Raji (cell line): ENCODE measurements at regions not wholly inside any gene's neighbourhood (a gene's known extent, or its start where the extent isn't known, plus 50 kb on each side); places are given as distances from the start of the nearest gene placed in this dataset.

Experiments used
- POLR2A ChIP-seq: IDR thresholded peaks from 2 replicates; pipeline ENCODE4 v1.6.1; 2011; ENCODE audit warnings: low read depth, low read length, control low read depth; ENCODE audit not compliant: insufficient read depth

DNA sequence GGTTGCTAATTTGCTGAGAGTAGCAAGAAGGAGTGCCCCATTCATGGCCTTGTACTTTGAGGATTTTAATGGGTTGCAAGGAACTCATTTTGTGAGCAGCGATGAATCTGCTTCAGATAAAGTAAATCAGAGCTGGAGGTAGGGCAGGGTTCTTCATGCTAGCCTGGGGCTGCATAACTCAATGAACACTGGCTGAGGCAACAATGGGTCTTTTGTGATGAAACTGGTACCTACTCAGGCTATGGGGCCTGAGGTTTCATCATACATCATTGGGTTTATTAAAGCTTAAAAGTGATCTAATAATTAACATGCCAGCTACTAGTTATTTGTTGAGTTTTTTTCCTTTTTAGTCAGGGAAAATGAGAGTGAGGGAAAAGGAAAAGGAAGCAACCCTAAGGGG lies 106.9 kb downstream of the FAM50B start:
- TF ChIP-seq POLR2A = no peak

DNA sequence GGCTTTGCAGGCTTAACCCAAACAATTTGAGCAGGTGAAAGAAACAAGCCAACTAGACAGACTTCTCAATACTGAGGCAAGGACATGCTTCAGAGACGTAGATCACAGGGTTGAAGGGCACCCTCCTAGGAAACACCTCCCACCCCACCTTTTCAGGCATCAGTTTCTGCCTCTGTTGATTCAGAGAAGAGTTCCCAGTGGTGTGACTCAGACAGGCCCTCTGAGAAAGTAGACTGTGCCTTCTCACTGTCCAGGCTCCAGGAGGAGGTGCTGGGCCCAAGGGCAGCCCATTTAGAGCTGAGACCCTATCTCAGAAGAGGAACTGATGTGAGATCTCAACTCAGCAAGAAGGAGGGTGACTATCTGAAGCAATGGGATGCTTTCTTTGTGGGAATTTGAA lies 108.1 kb downstream of the FAM50B start:
- no peak for TF ChIP-seq POLR2A

DNA sequence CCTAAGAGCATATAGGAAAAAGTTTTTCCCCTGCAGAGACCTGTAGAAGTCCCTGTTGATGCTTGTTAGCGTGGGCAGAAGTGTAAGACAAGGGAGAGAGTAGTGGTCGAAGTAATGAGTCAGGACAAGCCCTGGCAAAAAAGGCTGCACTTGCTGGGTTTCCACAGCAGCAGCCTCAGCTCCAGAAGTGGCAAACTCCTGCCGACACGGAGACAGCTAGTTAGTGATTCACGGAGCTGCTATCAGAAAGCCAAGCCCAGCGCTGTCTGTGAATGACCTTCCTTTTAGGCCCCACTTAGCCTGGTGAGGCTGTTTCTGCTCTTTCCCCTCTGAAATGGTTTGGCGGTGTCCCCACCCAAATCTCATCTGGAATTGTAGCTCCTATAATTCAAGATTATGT lies 109.1 kb downstream of the FAM50B start:
- no peak for TF ChIP-seq POLR2A

GRCh38 chr6:3959385-3959784 lies 110.2 kb downstream of the FAM50B start:
- no peak for TF ChIP-seq POLR2A

DNA sequence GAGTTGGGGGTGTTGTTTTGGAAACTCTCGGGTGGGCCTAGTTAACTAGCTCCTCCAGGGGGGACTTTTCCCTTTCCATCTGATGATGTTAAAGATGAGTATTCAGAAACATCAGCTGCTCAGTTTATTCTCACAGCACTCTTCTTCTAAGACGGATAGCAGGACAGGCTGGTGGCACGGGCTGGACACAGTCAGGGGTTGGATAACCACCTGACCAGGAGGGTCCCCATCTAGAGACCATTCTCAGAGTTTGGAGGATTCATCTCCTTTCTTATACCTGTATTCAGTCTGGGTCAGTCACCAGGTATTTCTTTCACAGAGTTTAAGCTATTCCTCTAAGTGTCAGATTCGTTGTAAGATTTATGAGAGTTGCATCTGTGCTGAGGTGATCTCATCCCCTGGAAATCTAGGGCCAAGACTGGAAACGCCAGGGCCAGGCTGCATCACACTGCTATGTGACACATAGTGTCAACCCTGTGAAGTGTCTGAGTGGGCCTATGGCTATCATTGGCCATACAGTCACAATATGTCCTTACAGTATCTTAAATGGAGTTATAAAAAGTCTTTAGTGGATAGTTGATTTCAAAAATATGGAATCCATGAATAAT lies 111.7 kb downstream of the FAM50B start:
- TF ChIP-seq POLR2A = no peak

- no peak for TF ChIP-seq POLR2A
Observed at GRCh38 chr6:3961581-3962215, 112.5 kb downstream of the FAM50B start.

DNA sequence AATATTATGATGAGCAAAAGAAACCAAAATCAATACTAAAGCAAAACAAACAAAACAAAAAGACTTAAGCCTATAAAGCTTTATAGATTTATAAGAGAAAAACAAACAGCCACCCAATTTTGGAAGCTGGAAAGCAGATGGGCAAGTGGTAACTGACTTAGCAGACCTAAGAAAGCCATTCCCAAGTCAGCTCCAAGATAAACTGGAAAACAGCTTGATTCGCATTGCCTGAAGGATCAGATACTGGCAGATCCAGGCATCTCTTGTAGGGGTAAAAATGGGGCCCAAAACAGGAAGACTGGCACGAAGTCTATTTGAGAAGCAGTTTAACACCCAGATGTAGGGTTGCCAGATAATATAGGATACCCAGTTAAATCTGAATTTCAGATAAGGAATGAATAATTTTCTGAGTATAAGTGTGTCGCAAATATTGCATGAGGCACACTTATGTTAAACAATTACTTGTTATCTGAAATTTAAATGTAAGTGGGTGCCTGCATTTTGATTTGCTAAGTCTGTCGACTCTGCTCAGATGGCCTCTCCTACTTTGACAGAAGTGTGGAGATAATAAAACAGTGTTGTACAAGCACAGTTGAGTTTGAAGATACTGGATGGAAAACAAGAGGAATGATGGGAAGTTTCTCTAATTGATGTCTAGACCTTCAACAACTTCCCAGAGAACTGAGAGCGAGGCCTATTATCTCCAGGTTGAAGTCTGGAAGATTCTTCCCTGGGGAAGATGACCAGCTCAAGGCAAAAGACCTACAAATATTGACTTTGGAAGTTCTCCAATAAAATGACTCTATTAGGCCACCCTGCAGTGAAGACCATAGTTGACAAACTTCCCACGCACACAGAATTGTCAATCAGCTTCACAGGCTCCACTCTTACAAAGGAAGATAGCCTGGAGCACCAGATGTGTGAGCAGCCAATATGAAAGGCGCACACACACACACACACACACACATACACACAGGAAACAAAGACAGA lies 113.4 kb downstream of the FAM50B start:
- TF ChIP-seq POLR2A = no peak

DNA sequence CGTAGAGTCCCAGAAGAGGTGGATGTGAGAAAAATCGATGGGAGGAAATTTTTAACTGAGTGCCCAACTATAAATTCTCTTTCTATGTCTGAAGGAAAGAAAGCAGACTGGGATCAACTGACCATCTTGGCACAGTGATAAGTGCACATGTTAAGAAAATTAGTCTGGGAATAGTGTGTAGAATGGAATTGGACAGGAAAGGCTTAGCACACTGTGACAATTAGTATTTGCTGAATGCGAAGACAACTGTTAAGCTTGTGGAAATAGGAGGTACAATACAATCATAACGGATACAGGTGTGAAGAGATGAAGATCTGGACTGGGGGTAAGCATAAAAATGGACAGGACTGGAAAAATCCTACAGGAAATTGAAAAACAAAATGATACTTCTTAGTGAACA lies 114.3 kb downstream of the FAM50B start:
- TF ChIP-seq POLR2A = no peak

DNA sequence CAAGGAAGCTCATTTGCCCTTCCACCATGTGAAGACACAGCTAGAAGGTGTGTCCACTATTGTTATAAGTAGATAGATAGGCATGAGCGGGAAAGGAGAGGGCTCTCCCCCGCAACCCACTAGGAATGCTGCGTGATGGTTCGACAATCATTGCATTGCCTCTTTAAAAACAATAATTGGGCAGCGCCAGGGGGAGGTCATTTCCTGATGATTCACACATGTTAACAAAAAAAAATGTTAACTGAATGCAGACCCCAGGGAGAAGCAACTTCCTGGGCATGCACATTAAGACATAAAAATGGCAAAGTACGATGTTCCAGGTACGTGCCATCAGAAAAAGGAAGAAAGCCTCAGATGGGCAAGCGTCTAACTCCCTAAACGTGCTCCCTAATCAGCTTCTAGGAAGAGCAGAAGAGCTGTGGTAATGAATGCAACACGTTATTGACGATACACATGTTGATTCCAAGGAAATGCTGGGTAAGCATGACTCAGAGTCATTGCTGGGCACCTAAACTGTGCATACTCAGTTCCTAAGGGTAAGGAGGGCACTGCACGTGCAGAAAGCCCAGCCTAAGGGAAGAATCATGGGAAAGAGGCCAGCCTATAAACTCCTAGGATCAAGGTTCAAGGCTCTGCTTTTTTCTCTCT lies 113.7 kb downstream of the FAM217A start:
- no peak for TF ChIP-seq POLR2A

DNA sequence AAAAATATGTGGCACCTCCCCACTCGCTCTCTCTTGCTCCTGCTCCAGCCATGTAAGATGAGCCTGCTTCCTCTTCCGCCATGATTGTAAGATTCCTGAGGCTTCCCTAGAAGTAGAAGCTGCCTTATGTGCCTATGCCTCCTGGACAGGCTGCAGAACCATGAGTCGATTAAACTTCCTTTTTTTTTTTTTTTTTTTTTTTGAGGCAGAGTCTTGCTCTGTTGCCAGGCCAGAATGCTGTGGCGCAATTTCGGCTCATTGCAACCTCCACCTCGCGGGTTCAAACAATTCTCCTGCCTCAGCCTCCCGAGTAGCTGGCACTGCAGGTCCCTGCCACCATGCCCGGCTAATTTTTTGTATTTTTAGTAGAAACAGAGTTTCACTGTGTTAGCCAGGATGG lies 112.5 kb downstream of the FAM217A start:
- TF ChIP-seq POLR2A = no peak

- TF ChIP-seq POLR2A = no peak
Observed at GRCh38 chr6:3970097-3970496, 108.8 kb downstream of the FAM217A start.

- no peak for TF ChIP-seq POLR2A
Observed at GRCh38 chr6:3977875-3978711, 100.8 kb downstream of the FAM217A start.

DNA sequence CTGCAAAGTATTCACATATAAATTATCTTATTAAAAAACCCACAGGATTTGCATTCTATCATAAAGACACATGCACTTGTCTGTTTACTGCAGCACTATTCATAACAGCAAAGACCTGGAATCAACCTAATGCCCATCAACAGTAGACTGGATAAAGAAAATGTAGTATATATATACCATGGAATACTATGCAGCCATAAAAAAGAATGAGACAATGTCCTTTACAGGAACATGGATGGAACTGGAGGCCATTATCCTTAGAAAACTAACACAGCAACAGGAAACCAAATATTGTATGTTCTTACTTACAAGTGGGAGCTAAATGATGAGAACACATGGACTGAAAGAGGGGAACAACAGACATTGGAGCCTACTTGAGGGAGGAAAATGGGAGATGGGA lies 97.0 kb downstream of the FAM217A start:
- TF ChIP-seq POLR2A = no peak

DNA sequence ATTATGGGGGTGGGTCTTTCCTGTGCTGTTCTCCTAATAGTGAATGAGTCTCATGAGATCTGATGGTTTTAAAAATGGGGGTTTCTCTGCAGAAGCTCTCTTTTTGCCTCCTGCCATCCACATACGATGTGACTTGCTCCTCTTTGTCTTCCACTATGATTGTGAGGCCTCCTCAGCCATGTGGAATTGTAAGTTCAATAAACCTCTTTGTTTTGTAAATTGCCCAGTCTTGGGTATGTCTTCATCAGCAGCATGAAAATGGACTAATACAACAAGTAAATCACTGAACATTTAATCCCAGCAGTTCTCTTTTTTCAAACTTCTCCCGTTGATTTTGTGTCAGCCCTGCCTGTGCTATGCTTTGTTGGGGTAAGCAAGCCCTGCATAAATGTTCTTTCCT lies 95.2 kb downstream of the FAM217A start:
- TF ChIP-seq POLR2A = no peak
